BLaER1 (cell line): ENCODE measurements at regions not wholly inside any gene's neighbourhood (a gene's known extent, or its start where the extent isn't known, plus 50 kb on each side); places are given as distances from the start of the nearest gene placed in this dataset.
"Not testable (repeated sequence)": the region's sequence is repeated elsewhere in the genome, so short reads cannot be mapped to it uniquely, and the experiment has no call there.

Experiments used
- H3K27ac ChIP-seq: shearing (Covaris generic); formaldehyde crosslinking; 2 replicates; pipeline ENCODE4 v1.8.1; 2022
- H3K27me3 ChIP-seq: shearing (Covaris generic); formaldehyde crosslinking; 2 replicates; pipeline ENCODE4 v1.8.1; 2022
- H3K36me3 ChIP-seq: shearing (Covaris generic); formaldehyde crosslinking; 2 replicates; pipeline ENCODE4 v1.8.1; 2022
- H3K4me1 ChIP-seq: shearing (Covaris generic); formaldehyde crosslinking; 2 replicates; pipeline ENCODE4 v1.8.1; 2022
- H3K4me2 ChIP-seq: shearing (Covaris generic); formaldehyde crosslinking; 2 replicates; pipeline ENCODE4 v1.8.1; 2022
- H3K4me3 ChIP-seq: shearing (Covaris generic); formaldehyde crosslinking; 2 replicates; pipeline ENCODE4 v1.8.1; 2022
- H3K9ac ChIP-seq: shearing (Covaris generic); formaldehyde crosslinking; 2 replicates; pipeline ENCODE4 v1.8.1; 2022
- H3K9me3 ChIP-seq: shearing (Covaris generic); formaldehyde crosslinking; 2 replicates; pipeline ENCODE4 v1.8.1; 2022
- H4K20me1 ChIP-seq: shearing (Covaris generic); formaldehyde crosslinking; 2 replicates; pipeline ENCODE4 v1.8.1; 2022
- Cebpa-rat ChIP-seq: shearing (Covaris generic); IDR thresholded peaks from 2 replicates; pipeline ENCODE4 v1.8.1; 2022

GRCh38 chr3:40739971-40740370 lies 215.2 kb downstream of the ZNF621 start:
- H3K9me3 ChIP-seq, result no peaks in the 10 kb centered on the region
- no peak overlapping the region for H3K4me2 ChIP-seq
- no peaks in the 10 kb centered on the region for H3K36me3 ChIP-seq
- no peak overlapping the region for H3K4me3 ChIP-seq
- no peak for TF ChIP-seq Cebpa-rat
- peaks cover 14% of the 10 kb centered on the region for H3K4me1 ChIP-seq
- no peak overlapping the region for H3K27ac ChIP-seq
- H3K9ac ChIP-seq, result no peak overlapping the region
- no peaks in the 10 kb centered on the region for H3K27me3 ChIP-seq
- no peaks in the 10 kb centered on the region for H4K20me1 ChIP-seq

- Histone ChIP-seq H3K27ac (no peak overlapping the region), H3K36me3 (no peaks in the 10 kb centered on the region), H3K4me1 (peaks cover 14% of the 10 kb centered on the region), H3K9me3 (no peaks in the 10 kb centered on the region), H3K4me3 (no peak overlapping the region), H4K20me1 (no peaks in the 10 kb centered on the region), H3K9ac (no peak overlapping the region), H3K4me2 (peak overlapping the region; percentile 38), H3K27me3 (no peaks in the 10 kb centered on the region)
- no peak for TF ChIP-seq Cebpa-rat
Measured at GRCh38 chr3:40741729-40742128, 217.0 kb downstream of the ZNF621 start.

- Histone ChIP-seq H3K36me3 (no peaks in the 10 kb centered on the region), H3K9me3 (no peaks in the 10 kb centered on the region), H4K20me1 (no peaks in the 10 kb centered on the region), H3K4me3 (no peak overlapping the region), H3K4me1 (peaks cover 14% of the 10 kb centered on the region), H3K4me2 (no peak overlapping the region), H3K9ac (no peak overlapping the region), H3K27me3 (no peaks in the 10 kb centered on the region), H3K27ac (no peak overlapping the region)
- TF ChIP-seq Cebpa-rat, result no peak
Measured at GRCh38 chr3:40745381-40746106, 220.8 kb downstream of the ZNF621 start.

GRCh38 chr3:40751666-40752065 lies 226.9 kb downstream of the ZNF621 start:
- Histone ChIP-seq H4K20me1 (no peaks in the 10 kb centered on the region), H3K4me1 (no peaks in the 10 kb centered on the region), H3K27ac (no peak overlapping the region), H3K9me3 (no peaks in the 10 kb centered on the region), H3K4me2 (no peak overlapping the region), H3K4me3 (no peak overlapping the region), H3K36me3 (no peaks in the 10 kb centered on the region), H3K9ac (no peak overlapping the region), H3K27me3 (no peaks in the 10 kb centered on the region)
- no peak for TF ChIP-seq Cebpa-rat

- no peaks in the 10 kb centered on the region for H3K4me1 ChIP-seq
- TF ChIP-seq Cebpa-rat, result no peak
- H3K27ac ChIP-seq, result no peak overlapping the region
- H3K4me3 ChIP-seq, result no peak overlapping the region
- no peaks in the 10 kb centered on the region for H4K20me1 ChIP-seq
- H3K27me3 ChIP-seq, result no peaks in the 10 kb centered on the region
- H3K9ac ChIP-seq, result no peak overlapping the region
- no peak overlapping the region for H3K4me2 ChIP-seq
- H3K9me3 ChIP-seq, result no peaks in the 10 kb centered on the region
- no peaks in the 10 kb centered on the region for H3K36me3 ChIP-seq
Measured at GRCh38 chr3:40752492-40752891, 227.7 kb downstream of the ZNF621 start.

- H3K4me2 ChIP-seq, result no peak overlapping the region
- no peaks in the 10 kb centered on the region for H3K36me3 ChIP-seq
- no peak overlapping the region for H3K9ac ChIP-seq
- H3K27ac ChIP-seq, result no peak overlapping the region
- H3K4me3 ChIP-seq, result no peak overlapping the region
- no peaks in the 10 kb centered on the region for H4K20me1 ChIP-seq
- H3K27me3 ChIP-seq, result no peaks in the 10 kb centered on the region
- H3K9me3 ChIP-seq, result no peaks in the 10 kb centered on the region
- no peaks in the 10 kb centered on the region for H3K4me1 ChIP-seq
- TF ChIP-seq Cebpa-rat, result no peak
Measured at GRCh38 chr3:40753291-40753770, 228.6 kb downstream of the ZNF621 start.

- TF ChIP-seq Cebpa-rat, result no peak
- H3K4me1 ChIP-seq, result no peaks in the 10 kb centered on the region
- H3K4me2 ChIP-seq, result no peak overlapping the region
- no peaks in the 10 kb centered on the region for H3K9me3 ChIP-seq
- H3K27ac ChIP-seq, result no peak overlapping the region
- no peak overlapping the region for H3K4me3 ChIP-seq
- H3K27me3 ChIP-seq, result no peaks in the 10 kb centered on the region
- no peaks in the 10 kb centered on the region for H4K20me1 ChIP-seq
- H3K9ac ChIP-seq, result no peak overlapping the region
- no peaks in the 10 kb centered on the region for H3K36me3 ChIP-seq
Measured at GRCh38 chr3:40753951-40754350, 229.2 kb downstream of the ZNF621 start.

- Histone ChIP-seq H3K4me1 (no peaks in the 10 kb centered on the region), H3K9ac (no peak overlapping the region), H3K9me3 (no peaks in the 10 kb centered on the region), H3K36me3 (no peaks in the 10 kb centered on the region), H3K4me3 (no peak overlapping the region), H3K27me3 (no peaks in the 10 kb centered on the region), H3K27ac (no peak overlapping the region), H3K4me2 (no peak overlapping the region), H4K20me1 (no peaks in the 10 kb centered on the region)
- no peak for TF ChIP-seq Cebpa-rat
Measured at GRCh38 chr3:40754994-40755393, 230.2 kb downstream of the ZNF621 start.

- Histone ChIP-seq H3K9me3 (no peaks in the 10 kb centered on the region), H3K27me3 (no peaks in the 10 kb centered on the region), H3K4me3 (no peak overlapping the region), H3K9ac (no peak overlapping the region), H3K27ac (no peak overlapping the region), H4K20me1 (no peaks in the 10 kb centered on the region), H3K4me1 (no peaks in the 10 kb centered on the region), H3K4me2 (no peak overlapping the region), H3K36me3 (no peaks in the 10 kb centered on the region)
- TF ChIP-seq Cebpa-rat, result no peak
Measured at GRCh38 chr3:40756500-40756899, 231.7 kb downstream of the ZNF621 start.

- H4K20me1 ChIP-seq, H3K4me1 ChIP-seq, H3K9me3 ChIP-seq, H3K9ac ChIP-seq, H3K4me2 ChIP-seq, H3K27me3 ChIP-seq, H3K27ac ChIP-seq, H3K4me3 ChIP-seq, H3K36me3 ChIP-seq: not testable (repeated sequence)
Measured at GRCh38 chr3:40762771-40763170, 238.0 kb downstream of the ZNF621 start.

- Histone ChIP-seq H3K9me3 (0 out of 2 replicates have a peak, but pooled peaks cover 5% of the 10 kb centered on the region), H3K36me3 (no peaks in the 10 kb centered on the region), H3K9ac (no peak overlapping the region), H3K27ac (no peak overlapping the region), H3K27me3 (no peaks in the 10 kb centered on the region), H3K4me1 (no peaks in the 10 kb centered on the region), H4K20me1 (no peaks in the 10 kb centered on the region), H3K4me3 (no peak overlapping the region), H3K4me2 (no peak overlapping the region)
- TF ChIP-seq Cebpa-rat, result no peak
Measured at GRCh38 chr3:40763807-40764206, 239.0 kb downstream of the ZNF621 start.
